Uterus (tissue), 3 donors: ENCODE measurements at regions not wholly inside any gene's neighbourhood (a gene's known extent, or its start where the extent isn't known, plus 50 kb on each side); places are given as distances from the start of the nearest gene placed in this dataset.

ENCODE experiments used
- DNase-seq, 2 donors: peaks; one replicate each; pipeline ENCODE4 v3.0.0-alpha.2; 2019 to 2020
- H3K27ac ChIP-seq, 2 donors: fragments of 200-600 bp; sonication (generic); 1 replicate in 1 of 2; 2 replicates in 1 of 2; pipeline ENCODE4 v1.5.1; 2016 to 2018
- H3K27me3 ChIP-seq, 2 donors: fragments of 200-600 bp; sonication (generic); one replicate each; pipeline ENCODE4 v1.5.1; 2018 to 2019; ENCODE audit warnings: control low read depth in 1 of 2
- H3K36me3 ChIP-seq, 2 donors: fragments of 200-600 bp; sonication (generic); one replicate each; pipeline ENCODE4 v1.5.1; 2019; ENCODE audit warnings: control low read depth in 1 of 2
- H3K4me1 ChIP-seq, 2 donors: fragments of 200-600 bp; sonication (generic); one replicate each; pipeline ENCODE4 v1.5.1; 2018 to 2019; ENCODE audit warnings: control low read depth in 1 of 2
- H3K4me3 ChIP-seq, 2 donors: fragments of 200-600 bp; sonication (generic); 1 replicate in 1 of 2; 2 replicates in 1 of 2; pipeline ENCODE4 v1.5.1; 2018 to 2019; ENCODE audit warnings: mild to moderate bottlenecking in 1 of 2
- H3K9me3 ChIP-seq, 2 donors: fragments of 200-600 bp; sonication (generic); one replicate each; pipeline ENCODE4 v1.5.1; 2019; ENCODE audit warnings: control low read depth in 1 of 2
- POLR2A ChIP-seq, 2 donors: fragments of 450-650 bp; IDR thresholded peaks; one replicate each; pipeline ENCODE4 v1.6.1; 2016; ENCODE audit warnings: antibody characterized with exemption in 2 of 2, mild to moderate bottlenecking in 1 of 2, moderate library complexity in 1 of 2
- intact Hi-C: fragments of 100-400 bp; cut with DNase I; formaldehyde crosslinking; loops from one replicate; pipeline ENCODE4 v1.15.1; 2023; ENCODE audit warnings: low total_unique reads
- TF ChIP-seq, protein P1 (sequence below), 4 experiments: fragments of 200-600 bp in 2 of 4; fragments of 450-650 bp in 2 of 4; sonication (generic) in 2 of 4; IDR thresholded peaks; one replicate each; pipeline ENCODE4 v1.5.1; 2016 to 2019; ENCODE audit warnings: antibody characterized with exemption in 4 of 4, mild to moderate bottlenecking in 2 of 4, moderate library complexity in 1 of 4
- donor health status: DM: yes; HTN: yes; CAD: no.

- Histone ChIP-seq H3K4me1 (no peaks in the 10 kb centered on the region), H3K27ac (no peak overlapping the region), H3K9me3 (no peaks in the 10 kb centered on the region), H3K27me3 (no peaks in the 10 kb centered on the region), H3K36me3 (no peaks in the 10 kb centered on the region), H3K4me3 (no peak overlapping the region)
- DNase-seq: no peak
- TF ChIP-seq POLR2A (IDR thresholded peaks at IDR 0.05): no peak
- TF ChIP-seq, protein P1, sequence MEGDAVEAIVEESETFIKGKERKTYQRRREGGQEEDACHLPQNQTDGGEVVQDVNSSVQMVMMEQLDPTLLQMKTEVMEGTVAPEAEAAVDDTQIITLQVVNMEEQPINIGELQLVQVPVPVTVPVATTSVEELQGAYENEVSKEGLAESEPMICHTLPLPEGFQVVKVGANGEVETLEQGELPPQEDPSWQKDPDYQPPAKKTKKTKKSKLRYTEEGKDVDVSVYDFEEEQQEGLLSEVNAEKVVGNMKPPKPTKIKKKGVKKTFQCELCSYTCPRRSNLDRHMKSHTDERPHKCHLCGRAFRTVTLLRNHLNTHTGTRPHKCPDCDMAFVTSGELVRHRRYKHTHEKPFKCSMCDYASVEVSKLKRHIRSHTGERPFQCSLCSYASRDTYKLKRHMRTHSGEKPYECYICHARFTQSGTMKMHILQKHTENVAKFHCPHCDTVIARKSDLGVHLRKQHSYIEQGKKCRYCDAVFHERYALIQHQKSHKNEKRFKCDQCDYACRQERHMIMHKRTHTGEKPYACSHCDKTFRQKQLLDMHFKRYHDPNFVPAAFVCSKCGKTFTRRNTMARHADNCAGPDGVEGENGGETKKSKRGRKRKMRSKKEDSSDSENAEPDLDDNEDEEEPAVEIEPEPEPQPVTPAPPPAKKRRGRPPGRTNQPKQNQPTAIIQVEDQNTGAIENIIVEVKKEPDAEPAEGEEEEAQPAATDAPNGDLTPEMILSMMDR (IDR thresholded peaks at IDR 0.05): no peak
- intact Hi-C loops: no loop called here
Observed at GRCh38 chr14:41299924-41300323, 306.8 kb upstream of the LRFN5 start.

- Histone ChIP-seq H3K9me3 (no peaks in the 10 kb centered on the region), H3K27ac (no peak overlapping the region), H3K4me3 (no peak overlapping the region), H3K4me1 (no peaks in the 10 kb centered on the region), H3K36me3 (no peaks in the 10 kb centered on the region), H3K27me3 (no peaks in the 10 kb centered on the region)
- TF ChIP-seq, protein P1 (IDR thresholded peaks at IDR 0.05): no peak
- no peak for TF ChIP-seq POLR2A (IDR thresholded peaks at IDR 0.05)
- intact Hi-C loops: no loop called here
- no peak for DNase-seq
Observed at GRCh38 chr14:41298328-41298690, 308.4 kb upstream of the LRFN5 start.

GRCh38 chr14:41297576-41298327 is 308.9 kb upstream of the LRFN5 start:
- Histone ChIP-seq H3K9me3 (no peaks in the 10 kb centered on the region), H3K4me1 (no peaks in the 10 kb centered on the region), H3K27me3 (no peaks in the 10 kb centered on the region), H3K4me3 (no peak overlapping the region), H3K36me3 (no peaks in the 10 kb centered on the region), H3K27ac (no peak overlapping the region)
- DNase-seq: no peak
- TF ChIP-seq, protein P1 (IDR thresholded peaks at IDR 0.05): no peak
- no peak for TF ChIP-seq POLR2A (IDR thresholded peaks at IDR 0.05)
- intact Hi-C loops: no loop called here

GRCh38 chr14:41295734-41296133 is 310.9 kb upstream of the LRFN5 start:
- Histone ChIP-seq H3K36me3 (no peaks in the 10 kb centered on the region), H3K27me3 (no peaks in the 10 kb centered on the region), H3K4me3 (no peak overlapping the region), H3K9me3 (no peaks in the 10 kb centered on the region), H3K27ac (no peak overlapping the region), H3K4me1 (no peaks in the 10 kb centered on the region)
- TF ChIP-seq, protein P1 (IDR thresholded peaks at IDR 0.05): no peak
- no peak for TF ChIP-seq POLR2A (IDR thresholded peaks at IDR 0.05)
- intact Hi-C loops: no loop called here
- DNase-seq: no peak

GRCh38 chr14:41289025-41289424 is 317.7 kb upstream of the LRFN5 start:
- no peaks in the 10 kb centered on the region for H3K27me3 ChIP-seq
- no peaks in the 10 kb centered on the region for H3K36me3 ChIP-seq
- DNase-seq: no peak
- H3K4me3 ChIP-seq: no peak overlapping the region
- no peak overlapping the region for H3K27ac ChIP-seq
- intact Hi-C loops: no loop called here
- no peaks in the 10 kb centered on the region for H3K9me3 ChIP-seq
- no peaks in the 10 kb centered on the region for H3K4me1 ChIP-seq
- TF ChIP-seq, protein P1 (IDR thresholded peaks at IDR 0.05): no peak
- no peak for TF ChIP-seq POLR2A (IDR thresholded peaks at IDR 0.05)
